B cell (primary cell): ENCODE measurements at regions not wholly inside any gene's neighbourhood (a gene's known extent, or its start where the extent isn't known, plus 50 kb on each side); places are given as distances from the start of the nearest gene placed in this dataset.

ENCODE experiments used
- EZH2 ChIP-seq: IDR thresholded peaks from 2 replicates; pipeline ENCODE4 v1.6.1; 2012; ENCODE audit warnings: borderline replicate concordance, low read depth, mild to moderate bottlenecking, moderate library complexity, low read length; ENCODE audit not compliant: insufficient read depth, poor library complexity, severe bottlenecking
- TF ChIP-seq, protein P1 (sequence below): fragments of 200-600 bp; IDR thresholded peaks from one replicate; pipeline ENCODE4 v1.8.0; 2022; ENCODE audit warnings: antibody characterized with exemption, mild to moderate bottlenecking

DNA sequence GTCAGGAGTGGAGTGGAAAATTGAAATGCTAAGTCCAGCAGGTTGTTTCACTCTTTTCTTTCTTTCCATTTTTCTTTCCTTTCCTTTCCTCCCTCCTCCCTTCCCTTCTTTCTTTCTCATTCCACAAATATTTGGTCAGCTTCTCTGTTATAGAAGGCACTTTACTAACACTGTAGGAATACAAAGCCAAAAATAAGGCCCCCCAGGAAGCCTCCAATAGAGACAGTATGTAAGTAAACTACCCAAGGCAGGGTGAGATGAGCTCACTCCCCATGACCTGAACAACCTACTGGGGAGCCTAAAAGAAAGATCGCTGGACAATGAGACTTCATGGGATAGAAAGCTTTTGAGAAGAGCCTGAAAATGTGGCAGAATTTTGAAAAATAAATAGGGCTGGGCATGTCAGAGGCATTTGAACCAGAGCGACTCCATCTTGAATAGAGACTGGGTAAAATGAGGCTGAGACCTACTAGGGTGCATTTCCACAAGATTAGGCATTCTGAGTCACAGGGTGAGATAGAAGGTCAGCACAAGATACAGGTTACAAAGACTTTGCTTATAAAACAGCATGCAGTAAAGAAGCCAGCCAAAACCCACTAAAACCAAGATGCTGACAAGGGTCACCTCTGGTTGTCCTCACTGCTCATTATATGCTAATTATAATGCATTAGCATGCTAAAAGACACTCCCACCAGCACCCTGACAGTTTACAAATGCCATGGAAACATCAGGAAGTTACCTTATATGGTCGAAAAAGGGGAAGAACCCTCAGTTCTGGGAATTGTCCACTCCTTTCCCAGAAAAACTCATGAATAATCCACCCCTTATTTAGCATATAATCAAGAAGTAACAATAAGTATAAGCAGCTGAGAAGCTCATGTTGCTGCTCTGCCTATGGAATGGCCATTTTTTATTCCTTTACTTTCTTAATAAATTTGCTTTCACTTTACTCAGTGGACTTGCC, 158.9 kb upstream of the EGFLAM start:
- TF ChIP-seq, protein P1, sequence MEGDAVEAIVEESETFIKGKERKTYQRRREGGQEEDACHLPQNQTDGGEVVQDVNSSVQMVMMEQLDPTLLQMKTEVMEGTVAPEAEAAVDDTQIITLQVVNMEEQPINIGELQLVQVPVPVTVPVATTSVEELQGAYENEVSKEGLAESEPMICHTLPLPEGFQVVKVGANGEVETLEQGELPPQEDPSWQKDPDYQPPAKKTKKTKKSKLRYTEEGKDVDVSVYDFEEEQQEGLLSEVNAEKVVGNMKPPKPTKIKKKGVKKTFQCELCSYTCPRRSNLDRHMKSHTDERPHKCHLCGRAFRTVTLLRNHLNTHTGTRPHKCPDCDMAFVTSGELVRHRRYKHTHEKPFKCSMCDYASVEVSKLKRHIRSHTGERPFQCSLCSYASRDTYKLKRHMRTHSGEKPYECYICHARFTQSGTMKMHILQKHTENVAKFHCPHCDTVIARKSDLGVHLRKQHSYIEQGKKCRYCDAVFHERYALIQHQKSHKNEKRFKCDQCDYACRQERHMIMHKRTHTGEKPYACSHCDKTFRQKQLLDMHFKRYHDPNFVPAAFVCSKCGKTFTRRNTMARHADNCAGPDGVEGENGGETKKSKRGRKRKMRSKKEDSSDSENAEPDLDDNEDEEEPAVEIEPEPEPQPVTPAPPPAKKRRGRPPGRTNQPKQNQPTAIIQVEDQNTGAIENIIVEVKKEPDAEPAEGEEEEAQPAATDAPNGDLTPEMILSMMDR: no peak
- no peak for TF ChIP-seq EZH2
